Stimulated activated CD4-positive, alpha-beta T cell treated with anti-CD3 and anti-CD28 coated beads, Interleukin-4, amount 100 ng/mL, for 4 hours (primary cell): ENCODE measurements at regions not wholly inside any gene's neighbourhood (a gene's known extent, or its start where the extent isn't known, plus 50 kb on each side); places are given as distances from the start of the nearest gene placed in this dataset.

Experiments
- DNase-seq, 2 experiments: peaks; one replicate each; pipeline ENCODE4 v3.0.0-alpha.2; 2020

DNA sequence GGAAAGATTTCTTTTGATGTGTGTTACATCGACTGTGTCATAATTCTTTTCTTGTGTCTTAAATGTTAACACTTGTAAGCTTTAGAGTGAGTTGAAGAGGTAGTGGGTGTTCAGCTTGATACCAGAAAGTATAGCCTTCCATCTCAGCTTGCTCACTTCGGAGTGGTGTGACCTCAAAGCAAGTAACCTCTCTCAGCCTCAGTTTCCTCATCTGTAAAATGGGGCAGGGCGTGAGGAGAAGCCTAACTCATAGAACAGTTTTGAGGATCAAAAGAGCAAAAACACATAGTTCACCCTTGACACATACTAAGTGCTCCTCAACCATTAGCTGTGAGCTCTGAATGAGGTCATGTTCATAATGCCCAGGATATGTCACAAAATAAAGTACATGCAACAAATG lies 434.8 kb upstream of the PROK2 start:
- DNase-seq = no peak

DNA sequence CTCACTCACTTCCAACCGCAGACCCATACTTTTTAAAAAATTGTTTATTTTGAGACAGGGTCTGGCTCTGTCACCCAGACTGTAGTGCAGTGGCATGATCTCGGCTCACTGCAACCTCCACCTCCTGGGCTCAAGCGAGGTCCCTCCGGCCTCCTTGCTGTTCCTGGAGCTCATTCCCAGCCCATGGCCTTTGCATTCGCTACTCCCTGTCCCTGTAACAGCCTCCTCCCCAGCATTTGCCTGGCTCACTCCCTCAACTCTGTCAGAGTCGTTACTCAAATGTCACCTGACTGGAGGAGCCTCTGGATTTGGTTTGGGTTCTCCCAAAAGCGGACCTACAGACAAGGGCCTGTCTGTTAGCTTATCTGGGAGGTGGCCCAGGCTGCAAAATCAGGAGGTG lies 432.6 kb upstream of the PROK2 start:
- DNase-seq = no peak

GRCh38 chr3:72214066-72214951 lies 429.4 kb upstream of the PROK2 start:
- DNase-seq = no peak

- no peak for DNase-seq
Measured at GRCh38 chr3:72213296-72214065, 428.5 kb upstream of the PROK2 start.

GRCh38 chr3:72212396-72212795 lies 427.4 kb upstream of the PROK2 start:
- no peak for DNase-seq

GRCh38 chr3:72210261-72210660 lies 425.3 kb upstream of the PROK2 start:
- no peak for DNase-seq

- DNase-seq = no peak
Measured at GRCh38 chr3:72205297-72205826, 420.4 kb upstream of the PROK2 start.

DNA sequence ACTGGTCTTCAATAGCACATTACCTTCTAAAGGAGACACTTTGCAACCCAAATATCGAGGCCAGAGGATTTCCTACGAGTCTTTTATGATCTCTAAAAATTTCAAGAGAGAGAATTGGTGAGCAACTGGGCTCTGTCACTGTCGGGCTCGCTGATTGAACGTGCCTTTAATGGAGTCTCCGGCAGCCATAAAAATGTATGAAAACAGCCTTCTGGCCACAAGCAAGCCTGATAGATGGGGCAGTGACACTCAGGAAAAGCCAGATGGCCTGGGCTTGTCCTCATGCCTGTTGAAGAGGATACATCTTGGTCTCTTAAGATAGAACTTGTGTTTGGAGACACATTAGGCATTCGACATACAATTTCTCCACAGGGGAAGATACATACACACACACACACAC lies 419.5 kb upstream of the PROK2 start:
- no peak for DNase-seq

DNA sequence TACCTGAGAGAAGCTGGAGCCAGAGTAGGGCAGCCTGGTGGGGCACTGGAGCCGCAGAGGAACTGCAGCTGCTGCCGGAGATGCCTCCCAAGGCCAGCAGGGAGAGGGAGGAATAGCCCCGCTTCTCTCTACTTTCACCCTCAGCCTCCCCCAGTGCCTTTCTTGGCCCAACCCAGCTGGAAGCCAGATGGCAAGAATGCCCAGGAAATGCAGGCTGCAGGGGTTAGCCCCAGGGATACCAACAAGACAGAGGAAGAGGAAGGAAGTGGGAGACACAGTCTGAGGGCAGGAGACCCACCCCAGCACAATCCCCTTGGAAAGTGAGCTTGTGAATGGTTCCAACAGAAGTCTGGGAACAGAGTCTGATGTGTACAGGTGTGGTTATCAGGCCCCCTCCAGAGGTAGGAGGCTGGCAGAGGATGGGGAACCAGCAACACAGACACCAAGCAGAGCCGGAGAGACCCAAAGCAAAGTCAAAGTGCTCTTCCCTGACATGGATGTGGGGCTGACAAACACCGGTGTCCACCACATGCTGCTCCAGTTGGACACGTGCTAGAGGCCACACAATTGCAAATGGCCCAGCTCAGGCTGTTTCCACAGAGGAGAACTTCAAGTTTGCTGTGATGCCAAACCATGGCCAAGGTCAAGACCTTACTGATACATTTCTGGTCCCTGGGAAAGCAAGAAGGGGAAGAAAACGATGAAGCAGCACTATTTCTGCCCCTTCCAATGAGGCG lies 418.8 kb upstream of the PROK2 start:
- no peak for DNase-seq

GRCh38 chr3:72203105-72203504 lies 418.2 kb upstream of the PROK2 start:
- no peak for DNase-seq

DNA sequence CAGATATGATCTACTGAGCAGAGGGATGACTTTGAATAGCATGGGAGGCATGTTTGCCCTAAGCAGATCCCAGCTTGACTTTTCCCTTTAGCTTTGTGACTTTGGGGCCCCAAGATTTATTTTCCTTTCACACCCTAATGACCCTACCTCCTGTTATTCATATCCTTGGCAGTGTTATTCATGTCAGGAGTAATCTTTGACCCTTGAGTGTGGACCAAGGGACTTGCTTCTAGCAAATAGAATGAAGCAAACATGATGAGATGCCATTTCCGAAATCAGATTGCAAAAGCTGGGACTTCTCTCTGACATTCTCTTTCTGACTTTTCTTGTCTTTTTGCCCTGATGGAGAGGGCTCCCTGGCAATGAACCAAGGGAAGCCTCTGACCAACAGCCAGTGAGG lies 415.4 kb upstream of the PROK2 start:
- no peak for DNase-seq

DNA sequence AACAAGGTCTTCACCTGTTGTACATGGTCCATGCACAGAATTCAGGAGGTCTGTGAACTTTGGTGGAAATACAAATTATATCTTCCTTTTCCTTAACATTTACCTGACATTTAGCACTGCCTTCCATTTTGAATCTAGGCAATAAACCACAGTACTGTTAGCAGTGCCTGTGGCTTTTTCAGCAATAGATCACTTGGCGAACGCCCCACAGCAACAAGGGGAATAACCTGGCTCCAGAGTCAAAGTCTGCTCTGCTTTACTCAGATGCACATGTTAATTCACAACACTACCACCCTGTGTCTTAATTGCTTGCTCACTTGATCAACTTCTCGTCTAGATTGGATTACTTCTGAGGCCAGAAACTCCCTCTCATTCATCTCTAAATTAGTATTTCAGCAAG lies 414.6 kb upstream of the PROK2 start:
- DNase-seq = no peak

DNA sequence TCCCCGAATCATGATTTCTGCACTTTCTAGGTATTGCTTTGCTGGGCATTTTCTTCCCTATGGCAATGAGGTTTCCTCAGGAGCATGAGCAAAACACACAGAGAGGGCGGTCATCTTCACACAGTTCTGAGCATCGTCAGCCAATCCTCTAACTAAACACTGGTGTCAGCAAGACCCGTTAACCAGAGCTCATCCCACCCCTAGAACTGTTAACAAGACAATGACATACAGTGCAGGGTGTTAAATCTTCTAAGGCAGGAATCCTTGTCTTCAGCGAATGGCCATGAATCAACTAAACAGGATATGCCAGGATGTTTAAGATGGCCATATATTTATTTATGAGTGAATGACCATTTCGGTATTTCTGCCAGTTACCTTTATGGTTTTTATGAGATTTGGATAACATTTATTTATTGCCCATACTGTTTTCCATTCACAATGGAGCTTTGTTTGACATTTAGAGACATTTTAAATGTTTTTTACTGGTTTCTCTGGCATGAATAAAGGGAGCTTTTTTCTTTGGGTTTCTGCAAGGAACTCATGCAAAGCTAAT lies 411.5 kb upstream of the PROK2 start:
- DNase-seq = no peak

DNA sequence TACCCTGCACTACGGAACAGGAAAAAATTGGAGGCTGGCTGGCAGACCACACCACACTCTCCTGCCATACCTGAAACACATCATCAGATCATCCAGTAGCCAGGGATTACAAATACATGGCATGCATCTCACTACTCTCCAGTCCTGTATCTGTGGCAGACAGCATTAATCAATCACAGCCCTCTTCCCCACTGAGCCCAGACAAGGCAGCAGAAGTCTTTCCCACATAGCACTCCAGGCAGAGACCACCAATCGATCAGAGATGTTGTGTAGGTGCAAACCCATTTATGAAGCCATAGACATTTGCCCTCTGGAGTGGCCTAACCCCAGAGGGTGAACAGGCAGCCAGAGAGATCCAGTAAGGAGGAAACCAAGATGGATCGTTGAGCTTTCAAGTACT lies 410.9 kb upstream of the PROK2 start:
- no peak for DNase-seq

GRCh38 chr3:72194458-72194857 lies 409.5 kb upstream of the PROK2 start:
- no peak for DNase-seq

DNA sequence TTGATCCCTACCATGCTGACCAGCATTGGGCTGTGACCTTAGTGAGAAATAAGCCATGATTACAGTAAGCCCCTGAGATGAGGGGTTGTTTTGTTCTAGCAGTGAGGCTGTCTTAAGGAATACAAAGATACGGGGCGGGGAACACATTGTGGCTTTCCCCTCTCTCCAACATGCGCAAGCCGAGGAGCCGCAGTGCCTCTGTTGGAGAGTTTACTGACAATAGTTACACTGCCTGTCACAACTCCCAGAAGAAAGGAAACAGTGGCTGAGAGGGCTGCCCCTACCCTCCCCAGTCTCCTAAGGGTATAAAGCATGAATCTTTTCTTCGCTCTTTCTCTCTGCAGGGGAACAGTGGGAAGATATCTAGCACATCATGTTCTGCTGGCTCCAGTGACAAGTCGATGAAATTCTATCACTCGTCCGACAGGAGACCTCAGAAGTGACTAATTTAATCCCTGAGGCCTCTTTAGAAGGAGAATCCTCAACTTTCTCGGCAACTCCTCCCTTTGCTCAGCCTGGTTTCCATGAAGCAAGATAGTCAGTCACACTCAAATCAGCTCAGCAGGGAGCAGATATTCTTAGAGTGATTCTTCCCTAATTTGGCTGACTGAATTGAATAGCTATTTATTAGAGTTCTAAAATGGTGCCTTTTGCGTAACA lies 409.0 kb upstream of the PROK2 start:
- DNase-seq = no peak

- no peak for DNase-seq
Measured at GRCh38 chr3:72192572-72192971, 407.6 kb upstream of the PROK2 start.

- no peak for DNase-seq
Measured at GRCh38 chr3:72191209-72191960, 406.4 kb upstream of the PROK2 start.

- DNase-seq = no peak
Measured at GRCh38 chr3:72190050-72190449, 405.1 kb upstream of the PROK2 start.

DNA sequence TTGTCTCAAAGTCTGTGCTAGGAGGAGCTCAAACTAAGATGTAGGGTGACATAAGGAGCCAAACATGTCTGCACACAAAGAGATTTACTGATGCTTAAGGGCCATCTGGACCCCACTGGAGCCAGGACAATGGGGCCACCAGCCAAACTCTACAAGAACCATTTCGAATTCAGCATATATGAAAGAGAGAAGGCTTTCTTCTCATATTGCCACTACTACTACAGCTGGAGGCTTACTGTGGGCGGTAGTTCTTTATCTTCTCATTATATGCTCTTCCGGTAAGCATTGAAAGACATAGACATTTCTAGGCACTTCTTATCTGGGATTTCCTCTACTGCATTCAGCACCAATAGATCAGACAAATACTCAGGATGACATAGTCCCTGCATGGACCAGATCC lies 404.4 kb upstream of the PROK2 start:
- no peak for DNase-seq

GRCh38 chr3:72188536-72188935 lies 403.6 kb upstream of the PROK2 start:
- DNase-seq = no peak

- no peak for DNase-seq
Measured at GRCh38 chr3:72187131-72187530, 402.2 kb upstream of the PROK2 start.
